Stimulated activated CD4-positive, alpha-beta T cell treated with anti-CD3 and anti-CD28 coated beads, TNF-alpha, amount 100 ng/mL, for 1 hour (primary cell): ENCODE measurements at regions not wholly inside any gene's neighbourhood (a gene's known extent, or its start where the extent isn't known, plus 50 kb on each side); places are given as distances from the start of the nearest gene placed in this dataset.

ENCODE experiments used
- DNase-seq, 3 donors: peaks; one replicate each; pipeline ENCODE4 v3.0.0-alpha.2; 2020; ENCODE audit warnings: low read depth in 3 of 3, low spot score in 1 of 3

GRCh38 chr19:30609656-30610270, 237.6 kb downstream of the ZNF536 start:
- DNase-seq, result no peak

- no peak for DNase-seq
Observed at GRCh38 chr19:30608471-30608870, 236.3 kb downstream of the ZNF536 start.
